ENCODE measurements at regions not wholly inside any gene's neighbourhood (a gene's known extent, or its start where the extent isn't known, plus 50 kb on each side); places are given as distances from the start of the nearest gene placed in this dataset.

GRCh38 chr6:138651491-138651890, 122.1 kb upstream of the CCDC28A start:
- TF ChIP-seq PPARA (CRISPR knock-in tag; IDR thresholded peaks at IDR 0.05; ENCODE audit: borderline replicate concordance) (no peak), TCF4 (CRISPR knock-in tag; IDR thresholded peaks at IDR 0.05; ENCODE audit: borderline replicate concordance) (no peak), ZFP30 (CRISPR knock-in tag; IDR thresholded peaks at IDR 0.05) (no peak), GLIS3 (CRISPR knock-in tag; IDR thresholded peaks at IDR 0.05) (no peak), RARB (CRISPR knock-in tag; IDR thresholded peaks at IDR 0.05) (no peak), ZNF565 (CRISPR knock-in tag; conservative IDR thresholded peaks at IDR 0.05; ENCODE audit: low read depth) (no peak), ZNF70 (CRISPR knock-in tag; IDR thresholded peaks at IDR 0.05) (no peak), PATZ1 (CRISPR knock-in tag; IDR thresholded peaks at IDR 0.05; ENCODE audit: borderline replicate concordance) (no peak), SNAI2 (CRISPR knock-in tag; IDR thresholded peaks at IDR 0.05) (no peak), ZC3H10 (CRISPR knock-in tag; IDR thresholded peaks at IDR 0.05) (no peak), CSDC2 (CRISPR knock-in tag; IDR thresholded peaks at IDR 0.05) (no peak)
